ENCODE measurements at regions not wholly inside any gene's neighbourhood (a gene's known extent, or its start where the extent isn't known, plus 50 kb on each side); places are given as distances from the start of the nearest gene placed in this dataset.

DNA sequence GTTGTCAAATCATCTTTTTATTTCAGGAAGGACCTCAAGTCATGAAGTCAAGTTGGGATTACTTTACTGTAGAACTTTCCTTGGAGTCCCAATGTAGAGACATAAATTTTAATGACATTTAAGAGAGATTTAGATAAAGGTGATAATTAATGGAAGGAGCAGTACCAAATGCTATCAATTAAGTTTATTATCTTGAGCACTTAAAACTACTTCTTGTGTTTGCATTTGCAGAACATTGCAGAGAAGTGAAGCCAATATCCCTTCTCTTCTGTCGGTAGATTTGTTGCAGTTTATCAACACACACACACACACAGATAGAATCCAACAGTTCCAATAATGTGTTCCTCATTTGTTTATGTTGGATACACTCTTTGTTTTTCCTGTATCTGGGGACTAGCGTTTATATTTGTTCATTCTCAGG lies 570.7 kb downstream of the EPHA4 start (continued):
- TF ChIP-seq ZNF318 (IDR thresholded peaks at IDR 0.05; ENCODE audit: borderline replicate concordance in 1 of 2, low read depth in 1 of 2) (no peak), TAF7 (tag; IDR thresholded peaks at IDR 0.05) (no peak), ZNF699 (CRISPR knock-in tag; IDR thresholded peaks at IDR 0.05; ENCODE audit: insufficient replicate concordance) (no peak), RBM25 (IDR thresholded peaks at IDR 0.05; ENCODE audit: low read depth, low read length, severe bottlenecking) (no peak), MLX (CRISPR knock-in tag; conservative IDR thresholded peaks at IDR 0.05) (no peak)

Data from K562 (cell line).